Duodenal mucosa (tissue), 2 donors: ENCODE measurements at regions not wholly inside any gene's neighbourhood (a gene's known extent, or its start where the extent isn't known, plus 50 kb on each side); places are given as distances from the start of the nearest gene placed in this dataset.

Experiments
- H3K27ac ChIP-seq: one replicate; pipeline ENCODE4 v1.7.0; 2013; ENCODE audit warnings: low read depth, low read length
- H3K27me3 ChIP-seq, 2 donors: one replicate each; pipeline ENCODE4 v1.7.0; 2013; ENCODE audit warnings: low read length in 2 of 2, control low read depth in 1 of 2; ENCODE audit not compliant: insufficient read depth in 2 of 2, control insufficient read depth in 1 of 2
- H3K36me3 ChIP-seq, 2 donors: one replicate each; pipeline ENCODE4 v1.7.0; 2013; ENCODE audit warnings: low read length in 2 of 2, control low read depth in 1 of 2; ENCODE audit not compliant: insufficient read depth in 2 of 2, control insufficient read depth in 1 of 2
- H3K4me1 ChIP-seq, 2 donors: one replicate each; pipeline ENCODE4 v1.7.0; 2013; ENCODE audit warnings: low read length in 2 of 2, control low read depth in 1 of 2; ENCODE audit not compliant: insufficient read depth in 2 of 2, control insufficient read depth in 1 of 2
- H3K4me3 ChIP-seq, 2 donors: one replicate each; pipeline ENCODE4 v1.7.0; 2013; ENCODE audit warnings: low read length in 2 of 2, low read depth in 1 of 2
- H3K9ac ChIP-seq, 2 donors: one replicate each; pipeline ENCODE4 v1.7.0; 2013; ENCODE audit warnings: low read length in 2 of 2, low read depth in 1 of 2
- H3K9me3 ChIP-seq, 2 donors: one replicate each; pipeline ENCODE4 v1.7.0; 2013; ENCODE audit warnings: low read length in 2 of 2, control low read depth in 1 of 2; ENCODE audit not compliant: control insufficient read depth in 1 of 2

GRCh38 chr1:115461526-115461925, 123.5 kb upstream of the NGF start:
- Histone ChIP-seq H3K27me3 (no peaks in the 10 kb centered on the region), H3K36me3 (no peaks in the 10 kb centered on the region), H3K27ac (no peak overlapping the region), H3K9ac (no peak overlapping the region), H3K4me1 (no peaks in the 10 kb centered on the region), H3K9me3 (no peaks in the 10 kb centered on the region), H3K4me3 (no peak overlapping the region)

- H3K9me3 ChIP-seq: no peaks in the 10 kb centered on the region
- no peaks in the 10 kb centered on the region for H3K4me1 ChIP-seq
- H3K27ac ChIP-seq: no peak overlapping the region
- H3K4me3 ChIP-seq: no peak overlapping the region
- no peaks in the 10 kb centered on the region for H3K36me3 ChIP-seq
- H3K9ac ChIP-seq: no peak overlapping the region
- H3K27me3 ChIP-seq: no peaks in the 10 kb centered on the region
Measured at GRCh38 chr1:115459161-115459560, 121.1 kb upstream of the NGF start.

GRCh38 chr1:115458426-115459114, 120.5 kb upstream of the NGF start:
- H3K4me1 ChIP-seq: no peaks in the 10 kb centered on the region

GRCh38 chr1:115457289-115457688, 119.2 kb upstream of the NGF start:
- Histone ChIP-seq H3K4me1 (no peaks in the 10 kb centered on the region), H3K9me3 (no peaks in the 10 kb centered on the region), H3K9ac (no peak overlapping the region), H3K4me3 (no peak overlapping the region), H3K27ac (no peak overlapping the region), H3K36me3 (no peaks in the 10 kb centered on the region), H3K27me3 (no peaks in the 10 kb centered on the region)

More at GRCh38 chr1:115458426-115459114, 120.5 kb upstream of the NGF start:
- no peaks in the 10 kb centered on the region for H3K36me3 ChIP-seq
- H3K27ac ChIP-seq: no peak overlapping the region
- no peak overlapping the region for H3K4me3 ChIP-seq
- no peak overlapping the region for H3K9ac ChIP-seq
- H3K9me3 ChIP-seq: no peaks in the 10 kb centered on the region
- H3K27me3 ChIP-seq: no peaks in the 10 kb centered on the region

- Histone ChIP-seq H3K27me3 (no peaks in the 10 kb centered on the region), H3K27ac (no peak overlapping the region), H3K9ac (no peak overlapping the region), H3K4me1 (no peaks in the 10 kb centered on the region), H3K9me3 (no peaks in the 10 kb centered on the region), H3K4me3 (no peak overlapping the region), H3K36me3 (no peaks in the 10 kb centered on the region)
Measured at GRCh38 chr1:115456441-115456961, 118.5 kb upstream of the NGF start.

GRCh38 chr1:115454837-115455511, 116.9 kb upstream of the NGF start:
- Histone ChIP-seq H3K4me3 (no peak overlapping the region), H3K27me3 (no peaks in the 10 kb centered on the region), H3K9me3 (no peaks in the 10 kb centered on the region), H3K4me1 (no peaks in the 10 kb centered on the region), H3K9ac (no peak overlapping the region), H3K27ac (no peak overlapping the region), H3K36me3 (no peaks in the 10 kb centered on the region)

GRCh38 chr1:115453666-115454065, 115.6 kb upstream of the NGF start:
- Histone ChIP-seq H3K36me3 (no peaks in the 10 kb centered on the region), H3K4me3 (no peak overlapping the region), H3K9ac (no peak overlapping the region), H3K27ac (no peak overlapping the region), H3K9me3 (no peaks in the 10 kb centered on the region), H3K4me1 (no peaks in the 10 kb centered on the region), H3K27me3 (no peaks in the 10 kb centered on the region)

DNA sequence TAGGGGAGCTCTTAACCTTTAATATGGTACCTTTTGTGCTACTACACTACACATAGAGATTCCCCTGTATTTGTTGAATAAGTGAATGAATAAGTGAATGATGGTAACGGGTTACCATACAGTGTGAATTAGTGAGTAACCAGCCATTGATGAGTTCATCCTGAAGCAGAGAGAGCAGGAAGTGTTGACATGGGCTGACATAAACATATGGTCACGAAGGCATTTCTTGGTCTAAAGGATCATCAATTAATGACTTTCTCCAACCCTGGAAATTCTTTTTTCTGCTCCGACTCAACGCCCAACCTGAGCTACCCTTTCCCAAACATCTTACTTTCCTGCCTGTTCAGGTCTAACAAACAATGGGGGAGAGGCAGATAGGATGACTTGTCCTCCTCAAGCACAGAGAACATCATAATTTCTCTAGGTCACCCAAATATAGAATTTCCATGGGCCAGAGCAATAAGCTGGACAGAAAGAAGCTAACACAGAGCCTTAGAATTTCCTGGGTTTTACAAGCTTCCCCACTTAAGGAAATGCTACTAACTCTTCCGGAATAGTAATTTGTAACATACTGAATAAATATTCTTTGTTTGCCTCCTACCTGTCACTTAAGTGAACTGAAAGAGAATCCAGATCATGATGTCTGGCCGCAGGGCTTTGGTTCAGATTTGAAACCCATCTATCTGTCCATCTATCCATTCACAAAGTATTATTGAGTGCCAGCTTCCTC, 114.7 kb upstream of the NGF start:
- Histone ChIP-seq H3K9me3 (no peaks in the 10 kb centered on the region), H3K36me3 (no peaks in the 10 kb centered on the region), H3K27me3 (no peaks in the 10 kb centered on the region), H3K4me3 (no peak overlapping the region), H3K27ac (no peak overlapping the region), H3K9ac (no peak overlapping the region), H3K4me1 (no peaks in the 10 kb centered on the region)

DNA sequence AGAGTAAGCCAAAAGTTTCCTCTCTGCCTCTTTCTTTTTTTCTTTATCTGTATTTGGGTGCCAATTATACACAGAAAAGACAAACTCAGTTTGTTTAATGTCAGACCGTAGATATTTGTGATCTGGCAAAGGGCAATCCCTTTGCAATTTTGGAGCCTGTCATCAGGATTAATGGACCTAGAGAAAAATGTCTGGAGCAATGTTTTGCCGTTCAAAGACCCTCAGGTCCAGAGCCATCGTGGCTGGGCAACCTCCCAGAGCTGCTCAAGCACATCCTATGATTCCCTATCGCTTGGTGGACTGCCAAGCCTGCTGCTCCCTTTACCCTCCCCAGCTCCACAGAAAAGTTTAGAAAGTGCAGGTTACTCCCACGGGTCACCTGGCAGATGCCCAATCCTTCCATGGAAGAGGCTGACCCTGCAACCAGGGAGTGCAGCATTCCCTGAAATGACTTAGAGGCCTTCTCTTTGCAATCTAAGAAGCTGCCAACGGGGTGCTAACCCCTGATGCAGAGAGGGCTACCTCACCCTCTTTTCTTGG, 112.5 kb upstream of the NGF start:
- H3K9ac ChIP-seq: no peak overlapping the region
- H3K27me3 ChIP-seq: no peaks in the 10 kb centered on the region
- H3K27ac ChIP-seq: no peak overlapping the region
- H3K9me3 ChIP-seq: no peaks in the 10 kb centered on the region
- no peaks in the 10 kb centered on the region for H3K36me3 ChIP-seq
- no peaks in the 10 kb centered on the region for H3K4me1 ChIP-seq
- H3K4me3 ChIP-seq: no peak overlapping the region
